HG03521 (cell line): ENCODE measurements at regions not wholly inside any gene's neighbourhood (a gene's known extent, or its start where the extent isn't known, plus 50 kb on each side); places are given as distances from the start of the nearest gene placed in this dataset.
"Not testable (repeated sequence)": the region's sequence is repeated elsewhere in the genome, so short reads cannot be mapped to it uniquely, and the experiment has no call there.

Experiments used
- ATAC-seq: cut with Tn5 transposase; IDR thresholded peaks from one replicate; pipeline ENCODE4 v1.9.1; 2021; ENCODE audit warnings: mild to moderate bottlenecking, moderate library complexity; ENCODE audit not compliant: unreplicated experiment

- not testable (repeated sequence) for ATAC-seq
These were observed 844.7 kb upstream of the ACVR2A start for GRCh38 chr2:147000151-147000550.

DNA sequence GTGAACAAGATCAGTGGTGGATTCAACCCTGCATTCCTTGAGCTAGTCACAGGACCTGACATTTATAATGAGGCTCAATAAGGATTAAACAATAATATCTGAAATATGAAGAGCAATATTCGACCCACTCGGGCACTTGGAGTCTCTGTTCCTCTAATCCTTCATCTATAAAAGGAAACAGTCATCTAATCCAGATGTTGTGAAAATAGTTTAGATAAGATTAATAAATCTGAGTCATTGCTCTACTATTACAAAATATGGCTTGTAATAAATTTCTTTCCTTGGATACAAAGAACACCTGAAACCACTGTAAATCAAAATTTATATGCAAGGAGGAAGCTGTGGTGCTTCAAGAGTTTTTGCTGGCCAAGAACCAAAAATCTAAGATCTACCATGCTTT, 846.9 kb upstream of the ACVR2A start:
- ATAC-seq = no peak

DNA sequence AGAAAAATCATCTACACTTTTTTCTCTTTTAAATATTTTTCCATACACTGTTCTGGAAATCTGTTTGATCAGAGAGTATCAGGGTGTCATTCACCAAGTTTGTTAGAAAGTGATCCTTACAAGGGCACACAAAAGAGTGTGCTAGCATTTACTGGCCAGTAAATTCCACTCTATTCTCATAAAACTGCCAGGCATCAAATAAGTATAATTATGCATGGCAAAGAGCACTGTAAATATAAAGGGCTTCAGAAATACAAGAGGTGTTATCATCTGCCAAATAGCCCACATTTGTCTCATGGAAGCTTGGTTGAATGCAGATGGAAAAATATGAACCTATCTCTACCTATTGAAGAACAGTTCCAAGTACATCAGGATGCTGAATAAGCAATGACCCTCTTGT, 847.3 kb upstream of the ACVR2A start:
- ATAC-seq = no peak

GRCh38 chr2:146994246-146994645, 850.6 kb upstream of the ACVR2A start:
- ATAC-seq = no peak

- ATAC-seq = no peak
These were observed 852.4 kb upstream of the ACVR2A start for GRCh38 chr2:146992466-146992865.

DNA sequence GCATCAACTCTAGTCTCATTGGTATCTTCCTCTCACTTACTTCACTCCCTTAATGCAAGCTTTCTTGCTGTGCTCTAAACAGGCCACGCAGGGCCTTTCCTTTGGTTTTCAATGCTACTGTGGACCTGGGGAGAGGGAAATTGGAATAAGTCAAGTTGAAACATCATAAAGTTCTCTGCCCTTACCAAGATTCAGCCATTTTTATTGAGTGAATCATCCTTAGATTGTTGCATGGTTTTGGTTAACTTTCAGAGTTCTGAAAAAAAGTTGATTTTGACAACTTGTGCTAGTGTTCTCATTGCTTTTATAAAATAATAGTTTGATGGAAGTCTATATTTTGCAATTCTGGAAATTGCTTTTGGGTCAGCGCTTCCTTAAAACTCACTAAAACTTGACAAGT, 852.8 kb upstream of the ACVR2A start:
- ATAC-seq = no peak

- no peak for ATAC-seq
These were observed 854.3 kb upstream of the ACVR2A start for GRCh38 chr2:146990311-146991054.

GRCh38 chr2:146989741-146990140, 855.1 kb upstream of the ACVR2A start:
- no peak for ATAC-seq

DNA sequence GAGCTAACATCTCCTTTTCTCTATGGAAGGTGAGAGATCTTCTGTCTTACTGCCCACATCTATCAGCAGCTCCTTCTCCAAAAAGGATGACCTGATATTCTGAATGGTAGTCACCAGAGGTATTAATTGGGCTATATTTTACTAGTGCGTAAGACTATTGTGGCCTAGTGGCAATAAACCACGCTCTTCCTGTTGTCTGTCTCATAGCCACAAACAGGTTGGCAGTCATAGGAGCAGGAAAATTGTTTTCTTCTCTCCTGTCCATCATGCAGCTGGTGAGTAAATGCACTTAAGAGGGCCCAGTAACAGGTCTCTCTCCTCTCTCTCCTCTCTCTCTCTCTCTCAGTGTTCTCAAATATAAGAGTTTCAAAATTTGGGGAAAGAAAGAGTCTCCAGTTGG, 856.8 kb upstream of the ACVR2A start:
- no peak for ATAC-seq

DNA sequence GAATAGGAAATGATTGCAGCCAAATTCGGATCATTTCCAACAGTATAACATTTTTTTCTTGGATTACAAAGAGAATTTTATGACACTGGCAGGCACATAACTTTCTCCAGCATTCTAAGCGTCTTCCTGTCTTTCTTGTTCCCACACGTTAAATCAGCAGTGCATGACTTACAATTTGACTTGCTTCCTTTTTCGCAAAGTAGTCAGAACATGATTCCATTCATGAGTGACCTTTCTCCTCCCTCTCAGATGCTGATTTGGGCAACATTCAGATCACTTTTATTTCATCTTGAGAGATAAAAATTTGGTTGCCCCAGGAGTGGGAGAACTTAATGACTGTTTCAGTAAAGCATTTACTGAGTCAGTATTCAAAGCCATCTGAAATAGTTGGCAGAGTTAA, 858.7 kb upstream of the ACVR2A start:
- ATAC-seq = no peak

- ATAC-seq = no peak
These were observed 859.1 kb upstream of the ACVR2A start for GRCh38 chr2:146985753-146986152.

GRCh38 chr2:146984014-146984413, 860.8 kb upstream of the ACVR2A start:
- no peak for ATAC-seq

DNA sequence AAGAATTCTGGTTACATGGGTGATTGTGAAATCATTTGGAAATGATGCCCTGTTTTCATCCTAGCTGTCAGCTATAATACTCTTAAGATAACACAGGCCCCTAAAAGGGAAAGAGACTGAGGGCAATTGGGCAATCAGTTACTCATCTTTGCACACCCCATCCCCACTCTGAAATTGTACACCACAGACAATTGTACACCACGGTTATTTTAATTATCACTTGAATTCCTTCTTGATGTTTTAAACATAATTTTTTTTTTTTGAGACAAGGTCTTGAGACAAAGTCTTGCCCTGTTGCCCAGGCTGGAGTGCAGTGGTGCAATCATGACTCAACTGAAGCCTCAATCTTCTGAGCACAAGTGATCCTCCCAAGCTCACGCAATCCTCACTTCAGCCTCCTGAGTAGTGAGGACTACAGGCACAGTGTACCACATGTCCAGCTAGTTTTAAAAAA, 862.4 kb upstream of the ACVR2A start:
- ATAC-seq = no peak

- ATAC-seq = no peak
These were observed 862.9 kb upstream of the ACVR2A start for GRCh38 chr2:146981921-146982320.

DNA sequence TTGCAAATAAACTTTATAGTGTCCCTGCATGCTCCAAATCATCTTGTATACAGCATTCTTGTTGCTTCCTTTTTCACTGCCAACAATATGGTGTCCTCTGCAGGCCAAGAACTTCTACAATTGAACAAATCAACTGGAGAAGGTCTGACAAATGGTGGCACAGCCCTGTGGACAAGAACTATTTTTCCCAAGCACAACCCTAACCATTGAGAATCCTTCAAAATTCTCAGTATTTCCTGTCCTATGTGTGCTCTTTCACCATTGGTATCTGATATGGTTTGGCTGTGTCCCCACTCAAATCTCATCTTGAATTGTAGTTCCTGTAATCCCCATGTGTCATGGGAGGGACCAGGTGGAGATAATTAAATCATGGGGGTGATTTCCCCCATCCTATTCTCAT, 865.1 kb upstream of the ACVR2A start:
- ATAC-seq = no peak

- no peak for ATAC-seq
These were observed 866.0 kb upstream of the ACVR2A start for GRCh38 chr2:146978577-146979555.

DNA sequence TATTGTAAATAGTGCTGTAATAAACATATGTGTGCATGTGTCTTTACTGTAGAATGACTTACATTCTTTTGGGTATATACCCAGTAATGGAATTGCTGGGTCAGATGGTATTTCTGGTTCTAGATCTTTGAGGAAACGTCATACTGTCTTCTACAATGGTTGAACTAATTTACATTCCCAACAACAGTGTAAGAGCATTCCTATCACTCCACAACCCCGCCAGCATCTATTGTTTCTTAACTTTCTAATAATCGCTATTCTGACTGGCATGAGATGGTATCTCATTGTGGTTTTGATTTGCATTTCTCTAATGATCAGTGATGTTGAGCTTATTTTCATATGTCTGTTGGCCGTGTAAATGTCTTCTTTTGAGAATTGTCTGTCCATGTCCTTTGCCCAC, 873.8 kb upstream of the ACVR2A start:
- ATAC-seq = not testable (repeated sequence)

DNA sequence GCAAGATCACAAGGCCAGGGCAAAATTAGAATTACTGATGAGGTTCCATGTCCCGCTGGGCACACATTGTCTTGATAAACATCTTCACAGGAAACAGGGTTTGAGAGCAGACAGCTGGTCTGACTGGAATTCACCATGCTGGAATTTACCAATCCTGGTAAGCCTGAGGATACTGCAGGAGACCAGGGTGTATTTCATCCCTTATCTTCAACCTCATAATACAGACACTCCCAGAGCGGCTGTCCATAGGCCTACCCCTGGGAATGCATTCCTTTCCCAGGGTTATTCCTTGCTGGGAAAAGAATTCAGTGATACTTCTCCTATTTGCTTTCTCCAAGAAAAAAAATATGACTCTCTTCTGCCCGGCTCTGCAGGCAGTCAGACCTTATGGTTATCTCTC, 875.1 kb upstream of the ACVR2A start:
- not testable (repeated sequence) for ATAC-seq

DNA sequence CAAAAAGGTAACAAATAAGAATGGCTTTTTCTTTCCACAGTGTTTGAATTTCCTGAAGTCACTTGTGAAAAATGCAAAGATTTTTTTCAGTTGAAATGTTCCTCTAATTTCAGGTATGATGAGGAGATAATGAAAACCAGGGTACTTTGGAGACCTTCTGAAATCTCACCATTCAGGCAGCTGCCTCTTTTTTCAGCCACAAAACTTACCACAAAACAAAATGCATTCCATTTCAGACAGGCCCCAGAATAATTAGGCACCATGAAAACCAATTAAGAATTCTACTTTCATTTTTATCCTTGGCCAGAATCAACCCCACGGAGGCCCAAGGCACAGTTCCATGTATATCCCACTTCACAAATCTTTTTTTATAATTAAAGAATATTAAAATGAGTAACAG, 880.3 kb upstream of the ACVR2A start:
- no peak for ATAC-seq

GRCh38 chr2:146954544-146954943, 890.3 kb upstream of the ACVR2A start:
- ATAC-seq = no peak

GRCh38 chr2:146952696-146953095, 892.1 kb upstream of the ACVR2A start:
- no peak for ATAC-seq

GRCh38 chr2:146950911-146951310, 893.9 kb upstream of the ACVR2A start:
- ATAC-seq = no peak
